Activated CD4-positive, alpha-beta memory T cell treated with anti-CD3 and anti-CD28 coated beads, Interleukin-2, amount 10 ng/mL, durations not matched to agents 7 days and 5 days (primary cell): ENCODE measurements at regions not wholly inside any gene's neighbourhood (a gene's known extent, or its start where the extent isn't known, plus 50 kb on each side); places are given as distances from the start of the nearest gene placed in this dataset.

Experiments
- CTCF ChIA-PET: fragments of 350-600 bp; sonication (Branson Sonifier 250); formaldehyde crosslinking; loops from one replicate; lab custom pipeline; 2021; ENCODE audit warnings: antibody characterized with exemption, inconsistent platforms; lab: Charles Lee
- POLR2A ChIA-PET: fragments of 350-600 bp; sonication (Branson Sonifier 250); formaldehyde crosslinking; loops from one replicate; lab custom pipeline; 2021; ENCODE audit warnings: antibody characterized with exemption; lab: Charles Lee
- DNase-seq: peaks from one replicate; pipeline ENCODE4 v3.0.0-alpha.2; 2020
- H3K27ac Mint-ChIP-seq: one replicate; pipeline ENCODE4 v1.8.0; 2021; ENCODE audit warnings: mild to moderate bottlenecking, mixed read lengths
- H3K27me3 Mint-ChIP-seq: one replicate; pipeline ENCODE4 v1.8.0; 2021; ENCODE audit warnings: mixed read lengths
- H3K36me3 Mint-ChIP-seq: one replicate; pipeline ENCODE4 v1.8.0; 2021; ENCODE audit warnings: low read depth, mixed read lengths
- H3K4me1 Mint-ChIP-seq: one replicate; pipeline ENCODE4 v1.8.0; 2021; ENCODE audit warnings: mixed read lengths
- H3K4me3 Mint-ChIP-seq: one replicate; pipeline ENCODE4 v1.8.0; 2021; ENCODE audit warnings: mild to moderate bottlenecking, mixed read lengths
- H3K9me3 Mint-ChIP-seq: one replicate; pipeline ENCODE4 v1.8.0; 2021; ENCODE audit warnings: mixed read lengths

DNA sequence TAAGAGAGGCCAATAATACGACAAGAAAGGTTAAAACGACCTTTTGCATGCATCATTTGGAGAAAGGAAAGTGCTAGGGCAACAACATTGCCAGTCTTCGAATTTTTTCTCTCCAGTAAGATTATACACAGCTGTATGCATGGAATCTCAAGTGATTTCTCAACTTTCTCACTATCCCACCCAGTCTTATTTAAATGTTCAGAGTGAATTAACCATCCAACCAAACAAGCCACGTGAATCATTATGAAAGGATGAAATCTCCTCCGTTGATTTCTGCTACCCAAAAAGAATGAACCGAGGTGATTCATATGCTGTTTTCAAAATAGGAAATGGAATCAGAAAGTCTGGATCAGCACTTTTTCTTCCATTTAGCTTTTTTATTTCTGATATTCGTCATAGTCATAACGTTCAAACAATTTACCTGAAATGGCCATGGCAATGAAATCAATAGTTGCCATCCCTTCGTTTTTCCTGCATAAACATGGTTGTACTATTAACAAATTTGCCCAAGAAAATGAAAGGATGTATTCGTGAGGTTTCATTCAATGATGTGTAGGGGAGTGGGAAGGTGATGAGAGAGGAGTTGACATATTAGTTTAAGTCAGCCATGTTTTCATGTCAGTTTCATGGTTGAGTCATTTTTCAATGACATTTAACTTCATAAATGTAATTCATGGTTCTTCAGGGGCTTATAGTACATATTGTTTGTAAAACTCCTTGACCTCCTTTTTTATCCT, 170.9 kb upstream of the WWC1 start:
- H3K27me3 Mint-ChIP-seq: peaks cover 5% of the 10 kb centered on the region
- H3K27ac Mint-ChIP-seq: no peak overlapping the region
- ChIA-PET POLR2A (no interaction called here), CTCF (no interaction called here)
- DNase-seq: no peak
- no peak overlapping the region for H3K4me3 Mint-ChIP-seq
- no peaks in the 10 kb centered on the region for H3K36me3 Mint-ChIP-seq
- no peaks in the 10 kb centered on the region for H3K9me3 Mint-ChIP-seq
- peaks cover 11% of the 10 kb centered on the region for H3K4me1 Mint-ChIP-seq

DNA sequence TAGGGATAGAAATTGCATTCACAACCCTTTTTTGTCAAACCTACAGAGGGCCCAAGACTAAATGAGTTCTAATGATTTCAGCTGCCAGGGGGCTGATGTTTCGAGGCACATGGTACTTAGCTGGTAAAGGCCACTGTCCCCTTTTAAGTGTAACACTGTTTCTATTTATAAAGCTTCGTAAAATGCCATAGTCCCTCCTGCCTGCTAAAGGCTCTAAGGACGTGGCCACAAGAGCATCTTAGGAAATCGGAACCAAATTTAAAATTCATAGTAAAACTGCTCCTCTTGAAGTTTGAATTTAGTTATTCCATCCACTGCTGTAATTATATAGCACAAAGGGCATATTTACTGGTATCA, 170.3 kb upstream of the WWC1 start:
- Mint-ChIP-seq H3K27me3 (peaks cover 5% of the 10 kb centered on the region), H3K4me1 (peaks cover 11% of the 10 kb centered on the region), H3K27ac (no peak overlapping the region), H3K36me3 (no peaks in the 10 kb centered on the region), H3K9me3 (no peaks in the 10 kb centered on the region), H3K4me3 (no peak overlapping the region)
- ChIA-PET POLR2A (no interaction called here), CTCF (no interaction called here)
- no peak for DNase-seq

DNA sequence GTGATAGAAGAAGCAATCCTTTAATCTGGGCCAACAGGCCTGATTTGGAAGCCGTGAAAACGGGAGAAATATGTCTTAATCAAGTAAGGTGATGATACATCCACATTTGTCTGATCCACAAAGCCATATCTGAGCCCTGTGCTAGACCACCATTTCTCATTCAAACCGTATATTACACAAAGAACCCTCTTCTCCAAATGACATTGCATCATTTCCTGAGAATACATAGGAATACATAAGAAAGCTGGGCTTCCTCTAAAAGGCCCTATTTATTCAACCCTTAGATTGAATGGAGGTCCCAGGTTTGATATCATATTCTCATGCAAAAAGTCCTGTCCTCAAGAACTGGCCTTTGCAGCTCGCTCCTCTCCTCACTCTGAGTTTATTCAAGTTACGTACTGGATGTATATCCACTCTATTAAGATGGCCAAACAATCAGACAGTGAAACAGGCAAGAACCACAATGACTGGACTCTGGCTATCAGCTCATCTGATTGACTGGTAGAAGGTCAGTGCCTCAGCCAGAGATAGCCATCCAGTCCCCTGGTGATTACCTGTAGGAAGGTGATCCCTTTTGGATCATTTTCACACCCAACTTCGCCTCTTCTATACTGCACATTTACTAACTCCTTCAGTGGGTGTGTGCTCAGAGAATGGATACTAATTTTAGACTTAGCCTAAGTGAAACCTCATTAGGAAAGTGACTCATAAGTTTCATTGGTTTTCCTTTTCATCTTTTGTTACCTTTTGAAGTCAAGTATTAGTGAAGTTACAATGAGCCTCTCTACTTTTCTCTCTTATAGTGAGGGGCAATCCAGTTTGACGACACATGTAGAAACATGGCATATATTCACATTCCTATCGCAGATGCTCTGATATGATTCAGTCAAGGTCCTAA, 167.6 kb upstream of the WWC1 start:
- DNase-seq: no peak
- Mint-ChIP-seq H3K4me1 (peaks cover 11% of the 10 kb centered on the region), H3K27ac (no peak overlapping the region), H3K9me3 (no peaks in the 10 kb centered on the region), H3K36me3 (no peaks in the 10 kb centered on the region), H3K27me3 (peaks cover 5% of the 10 kb centered on the region), H3K4me3 (no peak overlapping the region)
- ChIA-PET POLR2A (no interaction called here), CTCF (no interaction called here)

DNA sequence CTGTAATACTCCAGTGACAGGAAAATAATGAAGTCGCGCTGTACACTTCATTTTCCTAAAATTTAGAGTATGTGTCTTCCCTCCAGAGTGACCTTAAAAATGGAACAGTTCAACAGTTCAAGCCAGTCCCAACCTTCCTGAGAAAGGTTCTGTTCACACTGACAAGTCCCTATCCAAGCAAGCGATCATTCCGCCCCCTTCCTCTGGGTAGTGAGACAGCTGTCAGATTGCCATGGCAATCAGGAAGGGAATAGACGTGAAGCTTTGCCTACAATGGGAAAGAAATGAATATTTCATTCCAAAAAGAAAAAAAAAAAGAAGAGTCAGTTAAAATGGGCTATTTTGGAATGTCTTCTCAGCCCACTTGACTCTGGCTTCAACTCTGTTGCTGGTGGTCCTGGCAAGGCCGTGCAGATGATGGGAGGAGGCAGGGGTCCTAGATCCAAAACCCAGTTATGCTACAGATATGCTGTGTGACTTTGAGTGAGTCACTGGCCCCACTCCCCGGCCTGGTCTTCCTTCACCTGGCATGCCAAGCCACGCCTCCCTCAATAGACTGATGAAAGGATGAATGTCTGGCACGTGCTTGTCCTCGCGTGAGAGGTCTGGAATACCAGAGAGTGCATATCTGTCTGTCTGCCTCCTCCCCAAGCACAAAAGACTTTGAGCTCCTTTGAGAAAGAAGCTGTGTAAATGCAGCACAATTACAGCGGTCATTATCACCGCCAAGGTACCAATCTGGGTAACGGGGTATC, 165.8 kb upstream of the WWC1 start:
- peaks cover 5% of the 10 kb centered on the region for H3K27me3 Mint-ChIP-seq
- no peak for DNase-seq
- H3K4me1 Mint-ChIP-seq: peaks cover 11% of the 10 kb centered on the region
- ChIA-PET CTCF (no interaction called here), POLR2A (no interaction called here)
- H3K27ac Mint-ChIP-seq: no peak overlapping the region
- H3K9me3 Mint-ChIP-seq: no peaks in the 10 kb centered on the region
- no peaks in the 10 kb centered on the region for H3K36me3 Mint-ChIP-seq
- no peak overlapping the region for H3K4me3 Mint-ChIP-seq

DNA sequence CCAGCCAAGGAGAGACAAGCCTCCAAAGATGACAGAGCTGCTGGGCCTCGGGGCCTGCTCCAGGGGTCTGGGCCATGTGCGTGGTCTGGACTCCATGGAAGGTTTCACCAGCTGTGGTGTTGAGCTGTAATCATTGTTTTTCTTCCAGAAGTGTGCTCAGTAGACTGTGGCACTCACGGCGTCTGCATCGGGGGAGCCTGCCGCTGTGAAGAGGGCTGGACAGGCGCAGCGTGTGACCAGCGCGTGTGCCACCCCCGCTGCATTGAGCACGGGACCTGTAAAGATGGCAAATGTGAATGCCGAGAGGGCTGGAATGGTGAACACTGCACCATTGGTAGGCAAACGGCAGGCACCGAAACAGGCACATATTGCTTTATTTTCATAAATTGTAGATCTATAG, 164.8 kb upstream of the WWC1 start:
- POLR2A ChIA-PET: no interaction called here

DNA sequence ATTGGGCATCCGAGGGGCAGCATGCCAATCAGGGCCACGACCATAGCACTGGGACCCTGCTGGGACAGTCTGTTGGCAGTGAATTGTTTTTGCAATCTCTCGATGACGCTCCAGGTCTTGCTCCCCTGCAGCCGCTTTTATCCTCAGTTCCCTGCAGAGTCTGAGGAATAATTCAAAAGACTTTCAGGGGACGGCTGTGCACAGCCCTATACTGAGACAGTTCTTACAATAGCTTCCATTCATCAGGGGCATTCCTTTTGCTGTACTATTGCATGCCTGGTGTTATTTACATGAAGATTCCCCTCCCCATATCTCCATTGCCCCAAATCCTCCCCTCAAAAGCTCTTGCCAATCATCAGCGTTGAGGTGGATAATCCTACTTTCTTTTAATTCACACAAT, 163.3 kb upstream of the WWC1 start:
- ChIA-PET POLR2A (no interaction called here), CTCF (interaction anchor here (1.2 kb wide), 1 partner anchor 15 kb away, joined by 3 read pairs; no protein-coding TSS in a partner anchor)
- no peaks in the 10 kb centered on the region for H3K9me3 Mint-ChIP-seq
- no peak for DNase-seq
- no peak overlapping the region for H3K27ac Mint-ChIP-seq
- H3K4me1 Mint-ChIP-seq: peaks cover 11% of the 10 kb centered on the region
- H3K4me3 Mint-ChIP-seq: no peak overlapping the region
- H3K27me3 Mint-ChIP-seq: peaks cover 6% of the 10 kb centered on the region
- H3K36me3 Mint-ChIP-seq: no peaks in the 10 kb centered on the region

More for the DNA sequence above, 164.8 kb upstream of the WWC1 start:
- Mint-ChIP-seq H3K27ac (no peak overlapping the region), H3K27me3 (peaks cover 6% of the 10 kb centered on the region), H3K36me3 (no peaks in the 10 kb centered on the region), H3K9me3 (no peaks in the 10 kb centered on the region), H3K4me1 (peaks cover 11% of the 10 kb centered on the region), H3K4me3 (no peak overlapping the region)
- CTCF ChIA-PET: no interaction called here
- DNase-seq: no peak

DNA sequence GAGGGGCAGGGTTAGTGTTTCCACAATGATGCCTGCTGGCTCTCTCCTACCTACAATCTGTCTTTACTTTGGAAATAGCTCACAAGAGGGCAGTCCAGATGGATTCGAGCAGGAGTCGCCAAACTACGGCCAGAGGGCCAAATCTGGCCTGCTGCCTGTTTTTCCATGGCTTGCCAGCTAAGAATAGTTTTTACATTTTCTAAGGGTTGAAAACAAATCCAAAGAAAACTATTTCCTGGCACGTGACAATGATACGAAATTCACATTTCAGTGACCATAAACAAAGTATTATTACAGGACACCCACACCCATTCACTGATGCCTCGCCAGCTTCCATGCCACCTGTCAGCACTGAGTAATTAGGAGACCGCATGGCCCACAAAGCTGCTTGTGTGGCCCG, 162.9 kb upstream of the WWC1 start:
- Mint-ChIP-seq H3K9me3 (no peaks in the 10 kb centered on the region), H3K4me1 (peaks cover 11% of the 10 kb centered on the region), H3K27ac (no peak overlapping the region), H3K4me3 (no peak overlapping the region), H3K36me3 (no peaks in the 10 kb centered on the region), H3K27me3 (peaks cover 8% of the 10 kb centered on the region)
- DNase-seq: no peak
- POLR2A ChIA-PET: no interaction called here
- CTCF ChIA-PET: interaction anchor here (1.2 kb wide), 1 partner anchor 15 kb away, joined by 3 read pairs; no protein-coding TSS in a partner anchor

DNA sequence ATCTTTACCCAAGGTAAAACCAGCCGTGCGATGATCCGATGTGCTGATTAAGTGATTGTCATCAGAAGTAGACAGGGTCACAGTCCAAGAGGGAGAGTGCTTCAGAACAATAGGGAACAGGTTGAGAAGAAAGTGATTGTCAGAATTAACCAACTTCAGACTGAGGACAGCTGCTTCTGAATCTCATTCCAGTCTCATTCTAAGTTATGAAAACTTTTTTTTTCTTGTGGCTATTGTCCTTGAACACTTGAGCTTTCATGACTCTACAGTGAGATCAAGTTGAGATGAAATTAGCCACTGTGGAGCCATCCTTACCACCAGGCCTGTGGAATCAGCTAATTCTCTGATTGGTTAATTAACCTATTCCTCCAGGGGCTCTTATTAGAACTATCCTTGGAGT, 159.9 kb upstream of the WWC1 start:
- DNase-seq: no peak
- H3K4me3 Mint-ChIP-seq: no peak overlapping the region
- ChIA-PET CTCF (no interaction called here), POLR2A (no interaction called here)
- no peaks in the 10 kb centered on the region for H3K9me3 Mint-ChIP-seq
- H3K36me3 Mint-ChIP-seq: no peaks in the 10 kb centered on the region
- peaks cover 5% of the 10 kb centered on the region for H3K4me1 Mint-ChIP-seq
- H3K27me3 Mint-ChIP-seq: peaks cover 9% of the 10 kb centered on the region
- H3K27ac Mint-ChIP-seq: no peak overlapping the region

DNA sequence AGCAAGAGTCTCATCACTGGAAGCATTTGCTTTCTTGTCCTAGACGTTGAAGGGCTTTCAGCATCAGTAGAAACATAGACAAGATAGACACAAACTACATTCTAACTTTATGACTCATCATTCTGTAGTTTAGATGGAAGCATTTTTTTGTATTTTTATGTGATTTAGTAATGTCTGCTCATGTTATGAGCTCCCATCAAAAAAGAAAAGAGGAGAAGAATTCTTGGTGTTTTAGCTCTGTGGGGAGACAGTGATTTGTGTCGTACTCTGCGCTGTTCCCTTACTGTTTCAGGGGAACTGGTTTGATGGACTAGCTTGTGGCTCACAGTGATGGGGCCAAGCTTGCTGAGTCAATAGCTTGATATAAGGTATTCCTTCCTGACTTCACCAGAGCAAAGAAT, 159.2 kb upstream of the WWC1 start:
- Mint-ChIP-seq H3K9me3 (no peaks in the 10 kb centered on the region), H3K27ac (no peak overlapping the region), H3K4me3 (no peak overlapping the region), H3K36me3 (no peaks in the 10 kb centered on the region), H3K4me1 (peaks cover 5% of the 10 kb centered on the region), H3K27me3 (peaks cover 9% of the 10 kb centered on the region)
- ChIA-PET POLR2A (no interaction called here), CTCF (no interaction called here)
- DNase-seq: no peak

DNA sequence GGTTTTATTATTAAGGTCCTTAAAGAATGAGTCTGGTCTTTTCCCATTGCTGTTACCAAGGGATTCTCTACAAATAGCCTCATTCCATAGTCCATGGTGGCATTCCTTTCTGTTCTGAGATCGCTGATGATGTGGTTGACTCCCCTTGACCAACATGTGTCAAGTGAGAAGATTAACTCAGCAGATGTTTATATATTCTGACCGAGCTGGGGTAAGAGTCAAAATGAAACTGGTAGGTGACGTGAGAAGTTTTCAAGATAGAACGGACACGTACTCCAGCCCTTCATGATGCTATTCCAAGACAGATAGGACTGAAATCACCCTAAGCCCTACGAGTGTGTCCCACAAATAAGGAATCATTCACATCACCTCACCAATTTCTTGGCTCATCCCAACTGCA, 155.5 kb upstream of the WWC1 start:
- H3K9me3 Mint-ChIP-seq: no peaks in the 10 kb centered on the region
- H3K4me3 Mint-ChIP-seq: no peak overlapping the region
- CTCF ChIA-PET: no interaction called here
- no peak for DNase-seq
- H3K27ac Mint-ChIP-seq: no peak overlapping the region
- peaks cover 7% of the 10 kb centered on the region for H3K27me3 Mint-ChIP-seq
- no peaks in the 10 kb centered on the region for H3K36me3 Mint-ChIP-seq
- H3K4me1 Mint-ChIP-seq: peaks cover 5% of the 10 kb centered on the region
- POLR2A ChIA-PET: no interaction called here

DNA sequence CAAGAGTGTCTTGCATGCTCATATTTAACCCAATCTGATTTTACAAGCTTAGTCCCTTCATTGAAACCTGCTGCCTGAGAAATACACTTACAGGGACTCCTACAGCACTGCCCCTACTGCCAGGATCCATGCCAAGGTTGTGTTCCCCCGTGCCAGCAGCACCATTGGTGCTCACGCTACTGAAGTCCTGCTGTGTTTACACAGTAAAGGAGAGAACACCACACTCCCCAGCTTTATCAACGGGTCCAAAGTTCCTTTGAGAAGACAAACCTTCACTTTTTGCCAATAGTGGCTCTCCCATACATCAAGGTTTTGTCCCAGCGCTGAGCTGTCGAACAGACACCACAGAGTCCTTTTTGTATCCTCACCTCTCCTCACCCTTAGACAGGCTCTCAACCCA, 155.1 kb upstream of the WWC1 start:
- POLR2A ChIA-PET: no interaction called here
- H3K9me3 Mint-ChIP-seq: no peaks in the 10 kb centered on the region
- peaks cover 6% of the 10 kb centered on the region for H3K27me3 Mint-ChIP-seq
- no peak for DNase-seq
- H3K4me3 Mint-ChIP-seq: no peak overlapping the region
- CTCF ChIA-PET: no interaction called here
- H3K4me1 Mint-ChIP-seq: peaks cover 5% of the 10 kb centered on the region
- no peak overlapping the region for H3K27ac Mint-ChIP-seq
- H3K36me3 Mint-ChIP-seq: no peaks in the 10 kb centered on the region

DNA sequence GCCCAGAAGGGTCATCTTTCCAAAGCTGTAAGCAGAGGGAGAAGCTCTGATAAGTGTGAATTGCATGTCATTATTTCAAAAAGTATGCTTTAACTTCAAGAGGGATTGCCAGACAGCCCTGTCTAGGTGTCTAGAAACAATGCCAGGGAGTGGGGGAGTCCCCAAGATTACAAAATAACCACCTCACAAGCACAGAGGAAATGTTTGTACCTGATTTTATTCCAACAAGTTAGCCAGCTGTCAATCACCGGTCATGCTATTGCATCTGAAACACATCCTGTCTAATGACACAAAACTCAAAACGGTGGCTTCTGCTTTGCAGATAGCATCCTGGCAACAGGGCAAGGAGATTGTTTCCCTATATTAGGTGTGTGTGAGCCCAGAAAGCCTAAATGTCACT, 154.2 kb upstream of the WWC1 start:
- ChIA-PET CTCF (no interaction called here), POLR2A (no interaction called here)
- peaks cover 5% of the 10 kb centered on the region for H3K4me1 Mint-ChIP-seq
- no peaks in the 10 kb centered on the region for H3K36me3 Mint-ChIP-seq
- H3K4me3 Mint-ChIP-seq: no peak overlapping the region
- DNase-seq: no peak
- peaks cover 5% of the 10 kb centered on the region for H3K27me3 Mint-ChIP-seq
- H3K27ac Mint-ChIP-seq: no peak overlapping the region
- no peaks in the 10 kb centered on the region for H3K9me3 Mint-ChIP-seq

DNA sequence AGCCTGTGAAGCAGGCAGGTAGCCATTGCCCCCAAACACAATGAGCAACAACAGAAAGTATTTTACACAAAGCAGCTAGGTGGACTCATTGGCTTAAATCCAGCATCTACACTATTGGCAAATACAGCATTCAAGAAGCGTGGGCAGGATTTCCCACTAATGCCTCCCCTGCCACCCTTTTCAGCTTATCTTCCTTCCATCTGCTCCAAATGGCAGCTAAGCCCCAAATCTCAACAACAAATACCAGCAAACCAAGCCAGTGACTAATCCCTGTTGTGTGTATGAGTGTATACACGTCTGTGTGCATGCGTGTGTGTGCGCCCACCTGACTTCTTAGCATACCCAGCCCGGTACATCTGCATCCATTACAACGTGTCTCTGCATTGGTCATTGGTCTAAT, 151.2 kb upstream of the WWC1 start:
- ChIA-PET POLR2A (no interaction called here), CTCF (no interaction called here)
- no peak for DNase-seq
- Mint-ChIP-seq H3K27ac (no peak overlapping the region), H3K36me3 (no peaks in the 10 kb centered on the region), H3K9me3 (no peaks in the 10 kb centered on the region), H3K4me1 (peaks cover 5% of the 10 kb centered on the region), H3K27me3 (no peaks in the 10 kb centered on the region), H3K4me3 (no peak overlapping the region)
